ENCODE measurements at regions not wholly inside any gene's neighbourhood (a gene's known extent, or its start where the extent isn't known, plus 50 kb on each side); places are given as distances from the start of the nearest gene placed in this dataset.

GRCh38 chr10:107364872-107365271, 200.4 kb upstream of the SORCS1 start:
- H3K27me3 ChIP-seq (ENCODE audit: insufficient read depth, low read length): no peaks in the 10 kb centered on the region
- H3K4me1 ChIP-seq (ENCODE audit: control insufficient read depth, insufficient read depth, low read length, unreplicated experiment): no peaks in the 10 kb centered on the region
- no peak overlapping the region for H3K27ac ChIP-seq (ENCODE audit: low read depth, low read length)
- H3K36me3 ChIP-seq (ENCODE audit: insufficient read depth, low read length): no peaks in the 10 kb centered on the region
- H3K79me2 ChIP-seq (ENCODE audit: control insufficient read depth, insufficient read depth, low read length, unreplicated experiment): no peaks in the 10 kb centered on the region
- no peak overlapping the region for H3K4me3 ChIP-seq (ENCODE audit: low read depth, low read length)
- no peak overlapping the region for H2AFZ ChIP-seq (ENCODE audit: low read length, unreplicated experiment)

- H3K36me3 ChIP-seq (ENCODE audit: insufficient read depth, low read length): no peaks in the 10 kb centered on the region
- no peak overlapping the region for H3K4me3 ChIP-seq (ENCODE audit: low read depth, low read length)
- H3K79me2 ChIP-seq (ENCODE audit: control insufficient read depth, insufficient read depth, low read length, unreplicated experiment): no peaks in the 10 kb centered on the region
- H2AFZ ChIP-seq (ENCODE audit: low read length, unreplicated experiment): no peak overlapping the region
- H3K27me3 ChIP-seq (ENCODE audit: insufficient read depth, low read length): no peaks in the 10 kb centered on the region
- H3K27ac ChIP-seq (ENCODE audit: low read depth, low read length): no peak overlapping the region
- H3K4me1 ChIP-seq (ENCODE audit: control insufficient read depth, insufficient read depth, low read length, unreplicated experiment): no peaks in the 10 kb centered on the region
These were observed 197.8 kb upstream of the SORCS1 start for GRCh38 chr10:107362306-107362705.

GRCh38 chr10:107357033-107357432, 192.5 kb upstream of the SORCS1 start:
- no peak overlapping the region for H2AFZ ChIP-seq (ENCODE audit: low read length, unreplicated experiment)
- H3K4me3 ChIP-seq (ENCODE audit: low read depth, low read length): no peak overlapping the region
- H3K27ac ChIP-seq (ENCODE audit: low read depth, low read length): no peak overlapping the region
- H3K79me2 ChIP-seq (ENCODE audit: control insufficient read depth, insufficient read depth, low read length, unreplicated experiment): no peaks in the 10 kb centered on the region
- H3K27me3 ChIP-seq (ENCODE audit: insufficient read depth, low read length): no peaks in the 10 kb centered on the region
- H3K36me3 ChIP-seq (ENCODE audit: insufficient read depth, low read length): no peaks in the 10 kb centered on the region
- H3K4me1 ChIP-seq (ENCODE audit: control insufficient read depth, insufficient read depth, low read length, unreplicated experiment): no peaks in the 10 kb centered on the region

- no peak overlapping the region for H3K4me3 ChIP-seq (ENCODE audit: low read depth, low read length)
- H3K27ac ChIP-seq (ENCODE audit: low read depth, low read length): no peak overlapping the region
- no peaks in the 10 kb centered on the region for H3K4me1 ChIP-seq (ENCODE audit: control insufficient read depth, insufficient read depth, low read length, unreplicated experiment)
- H3K79me2 ChIP-seq (ENCODE audit: control insufficient read depth, insufficient read depth, low read length, unreplicated experiment): no peaks in the 10 kb centered on the region
- H3K27me3 ChIP-seq (ENCODE audit: insufficient read depth, low read length): no peaks in the 10 kb centered on the region
- no peaks in the 10 kb centered on the region for H3K36me3 ChIP-seq (ENCODE audit: insufficient read depth, low read length)
- no peak overlapping the region for H2AFZ ChIP-seq (ENCODE audit: low read length, unreplicated experiment)
These were observed 191.9 kb upstream of the SORCS1 start for GRCh38 chr10:107356396-107356795.

GRCh38 chr10:107342711-107343110, 178.2 kb upstream of the SORCS1 start:
- Histone ChIP-seq H3K79me2 (ENCODE audit: control insufficient read depth, insufficient read depth, low read length, unreplicated experiment) (no peaks in the 10 kb centered on the region), H3K36me3 (ENCODE audit: insufficient read depth, low read length) (no peaks in the 10 kb centered on the region), H3K27ac (ENCODE audit: low read depth, low read length) (no peak overlapping the region), H3K27me3 (ENCODE audit: insufficient read depth, low read length) (no peaks in the 10 kb centered on the region), H3K4me3 (ENCODE audit: low read depth, low read length) (no peak overlapping the region), H3K4me1 (ENCODE audit: control insufficient read depth, insufficient read depth, low read length, unreplicated experiment) (no peaks in the 10 kb centered on the region), H2AFZ (ENCODE audit: low read length, unreplicated experiment) (no peak overlapping the region)

- Histone ChIP-seq H3K36me3 (ENCODE audit: insufficient read depth, low read length) (no peaks in the 10 kb centered on the region), H3K27me3 (ENCODE audit: insufficient read depth, low read length) (no peaks in the 10 kb centered on the region), H3K79me2 (ENCODE audit: control insufficient read depth, insufficient read depth, low read length, unreplicated experiment) (no peaks in the 10 kb centered on the region), H3K4me3 (ENCODE audit: low read depth, low read length) (no peak overlapping the region), H3K27ac (ENCODE audit: low read depth, low read length) (no peak overlapping the region), H3K4me1 (ENCODE audit: control insufficient read depth, insufficient read depth, low read length, unreplicated experiment) (no peaks in the 10 kb centered on the region), H2AFZ (ENCODE audit: low read length, unreplicated experiment) (no peak overlapping the region)
These were observed 176.8 kb upstream of the SORCS1 start for GRCh38 chr10:107341281-107341680.

- Histone ChIP-seq H3K27me3 (ENCODE audit: insufficient read depth, low read length) (no peaks in the 10 kb centered on the region), H3K27ac (ENCODE audit: low read depth, low read length) (no peak overlapping the region), H3K79me2 (ENCODE audit: control insufficient read depth, insufficient read depth, low read length, unreplicated experiment) (no peaks in the 10 kb centered on the region), H3K4me1 (ENCODE audit: control insufficient read depth, insufficient read depth, low read length, unreplicated experiment) (no peaks in the 10 kb centered on the region), H2AFZ (ENCODE audit: low read length, unreplicated experiment) (no peak overlapping the region), H3K4me3 (ENCODE audit: low read depth, low read length) (no peak overlapping the region), H3K36me3 (ENCODE audit: insufficient read depth, low read length) (no peaks in the 10 kb centered on the region)
These were observed 175.8 kb upstream of the SORCS1 start for GRCh38 chr10:107340326-107340725.

GRCh38 chr10:107336061-107336460, 171.6 kb upstream of the SORCS1 start:
- no peaks in the 10 kb centered on the region for H3K36me3 ChIP-seq (ENCODE audit: insufficient read depth, low read length)
- no peaks in the 10 kb centered on the region for H3K79me2 ChIP-seq (ENCODE audit: control insufficient read depth, insufficient read depth, low read length, unreplicated experiment)
- no peaks in the 10 kb centered on the region for H3K27me3 ChIP-seq (ENCODE audit: insufficient read depth, low read length)
- H3K27ac ChIP-seq (ENCODE audit: low read depth, low read length): no peak overlapping the region
- H3K4me1 ChIP-seq (ENCODE audit: control insufficient read depth, insufficient read depth, low read length, unreplicated experiment): no peaks in the 10 kb centered on the region
- no peak overlapping the region for H2AFZ ChIP-seq (ENCODE audit: low read length, unreplicated experiment)
- H3K4me3 ChIP-seq (ENCODE audit: low read depth, low read length): no peak overlapping the region

- Histone ChIP-seq H3K79me2 (ENCODE audit: control insufficient read depth, insufficient read depth, low read length, unreplicated experiment) (no peaks in the 10 kb centered on the region), H3K36me3 (ENCODE audit: insufficient read depth, low read length) (no peaks in the 10 kb centered on the region), H3K27me3 (ENCODE audit: insufficient read depth, low read length) (no peaks in the 10 kb centered on the region), H3K4me1 (ENCODE audit: control insufficient read depth, insufficient read depth, low read length, unreplicated experiment) (no peaks in the 10 kb centered on the region), H3K27ac (ENCODE audit: low read depth, low read length) (no peak overlapping the region), H2AFZ (ENCODE audit: low read length, unreplicated experiment) (no peak overlapping the region), H3K4me3 (ENCODE audit: low read depth, low read length) (no peak overlapping the region)
These were observed 153.1 kb upstream of the SORCS1 start for GRCh38 chr10:107317592-107317991.

- Histone ChIP-seq H3K4me3 (ENCODE audit: low read depth, low read length) (no peak overlapping the region), H3K4me1 (ENCODE audit: control insufficient read depth, insufficient read depth, low read length, unreplicated experiment) (no peaks in the 10 kb centered on the region), H3K27me3 (ENCODE audit: insufficient read depth, low read length) (no peaks in the 10 kb centered on the region), H2AFZ (ENCODE audit: low read length, unreplicated experiment) (no peak overlapping the region), H3K36me3 (ENCODE audit: insufficient read depth, low read length) (no peaks in the 10 kb centered on the region), H3K27ac (ENCODE audit: low read depth, low read length) (no peak overlapping the region), H3K79me2 (ENCODE audit: control insufficient read depth, insufficient read depth, low read length, unreplicated experiment) (no peaks in the 10 kb centered on the region)
These were observed 138.7 kb upstream of the SORCS1 start for GRCh38 chr10:107303203-107303602.

- H3K27ac ChIP-seq (ENCODE audit: low read depth, low read length): no peak overlapping the region
- no peaks in the 10 kb centered on the region for H3K4me1 ChIP-seq (ENCODE audit: control insufficient read depth, insufficient read depth, low read length, unreplicated experiment)
- H3K36me3 ChIP-seq (ENCODE audit: insufficient read depth, low read length): no peaks in the 10 kb centered on the region
- H3K4me3 ChIP-seq (ENCODE audit: low read depth, low read length): no peak overlapping the region
- no peaks in the 10 kb centered on the region for H3K27me3 ChIP-seq (ENCODE audit: insufficient read depth, low read length)
- no peak overlapping the region for H2AFZ ChIP-seq (ENCODE audit: low read length, unreplicated experiment)
- no peaks in the 10 kb centered on the region for H3K79me2 ChIP-seq (ENCODE audit: control insufficient read depth, insufficient read depth, low read length, unreplicated experiment)
These were observed 135.1 kb upstream of the SORCS1 start for GRCh38 chr10:107299606-107300005.
